Prostate gland (tissue), 2 donors: ENCODE measurements at regions not wholly inside any gene's neighbourhood (a gene's known extent, or its start where the extent isn't known, plus 50 kb on each side); places are given as distances from the start of the nearest gene placed in this dataset.

ENCODE experiments used
- CTCF ChIP-seq, 4 experiments: fragments of 200-600 bp in 2 of 4; fragments of 450-650 bp in 2 of 4; sonication (generic) in 2 of 4; IDR thresholded peaks; 1 replicate in 3 of 4; 2 replicates in 1 of 4; pipeline ENCODE4 v1.5.1; 2016 to 2019; ENCODE audit warnings: antibody characterized with exemption in 4 of 4, mild to moderate bottlenecking in 2 of 4, moderate library complexity in 2 of 4
- POLR2A ChIP-seq: fragments of 450-650 bp; IDR thresholded peaks from one replicate; pipeline ENCODE4 v1.6.1; 2016; ENCODE audit warnings: antibody characterized with exemption, mild to moderate bottlenecking
- POLR2AphosphoS5 ChIP-seq: sonication (generic); formaldehyde crosslinking; IDR thresholded peaks from one replicate; pipeline ENCODE4 v1.6.1; 2017; ENCODE audit warnings: antibody characterized with exemption

GRCh38 chr4:52371841-52372240, 287.3 kb downstream of the USP46 start:
- TF ChIP-seq CTCF (IDR thresholded peaks at IDR 0.05) (no peak), POLR2AphosphoS5 (no peak), POLR2A (no peak)
